MM.1S (cell line): ENCODE measurements at regions not wholly inside any gene's neighbourhood (a gene's known extent, or its start where the extent isn't known, plus 50 kb on each side); places are given as distances from the start of the nearest gene placed in this dataset.

ENCODE experiments used
- DNase-seq: peaks from one replicate; pipeline ENCODE4 v3.0.0-alpha.2; 2015
- H2AFZ ChIP-seq: fragments of 300-600 bp; sonication (generic); 2 replicates; pipeline ENCODE4 v1.6.0; 2016; ENCODE audit warnings: antibody characterized with exemption, low read length
- H3F3A ChIP-seq: fragments of 300-600 bp; sonication (generic); 2 replicates; pipeline ENCODE4 v1.6.1; 2016; ENCODE audit warnings: mild to moderate bottlenecking, antibody characterized with exemption, low read length, moderate library complexity, mixed read lengths; ENCODE audit not compliant: insufficient read depth
- H3K27ac ChIP-seq: fragments of 300-600 bp; sonication (generic); 2 replicates; pipeline ENCODE4 v1.5.1; 2016; ENCODE audit warnings: mild to moderate bottlenecking, low read length
- H3K27me3 ChIP-seq: fragments of 300-600 bp; sonication (generic); replicated peaks from 2 replicates; pipeline ENCODE4 v1.6.0; 2016; ENCODE audit warnings: low read length; ENCODE audit not compliant: insufficient read depth
- H3K36me3 ChIP-seq: fragments of 300-600 bp; sonication (generic); replicated peaks from 2 replicates; pipeline ENCODE4 v1.6.1; 2016; ENCODE audit warnings: mild to moderate bottlenecking, low read length, mixed read lengths; ENCODE audit not compliant: insufficient read depth
- H3K4me1 ChIP-seq: fragments of 300-600 bp; sonication (generic); 2 replicates; pipeline ENCODE4 v1.6.1; 2016; ENCODE audit warnings: low read length, mixed read lengths
- H3K4me2 ChIP-seq: fragments of 300-600 bp; sonication (generic); 2 replicates; pipeline ENCODE4 v1.6.0; 2016; ENCODE audit warnings: low read depth, low read length
- H3K4me3 ChIP-seq: fragments of 300-600 bp; sonication (generic); 2 replicates; pipeline ENCODE4 v1.5.1; 2016; ENCODE audit warnings: low read length, mixed read lengths
- H3K79me2 ChIP-seq: fragments of 300-600 bp; sonication (generic); 2 replicates; pipeline ENCODE4 v1.6.1; 2016; ENCODE audit warnings: mixed run types, low read length, mixed read lengths
- H3K9ac ChIP-seq: fragments of 300-600 bp; sonication (generic); 2 replicates; pipeline ENCODE4 v1.6.1; 2016; ENCODE audit warnings: low read length, mixed read lengths
- H3K9me2 ChIP-seq: fragments of 300-600 bp; sonication (generic); replicated peaks from 2 replicates; pipeline ENCODE4 v1.6.1; 2016; ENCODE audit warnings: mild to moderate bottlenecking, low read length, mixed read lengths; ENCODE audit not compliant: insufficient read depth
- H3K9me3 ChIP-seq: fragments of 300-600 bp; sonication (generic); replicated peaks from 2 replicates; pipeline ENCODE4 v1.6.1; 2016; ENCODE audit warnings: mild to moderate bottlenecking, low read length, mixed read lengths; ENCODE audit not compliant: insufficient read depth
- H4K20me1 ChIP-seq: fragments of 300-600 bp; sonication (generic); 2 replicates; pipeline ENCODE4 v1.6.1; 2016; ENCODE audit warnings: mild to moderate bottlenecking, low read length, moderate library complexity, mixed read lengths; ENCODE audit not compliant: insufficient read depth
- CTCF ChIP-seq: fragments of 300-600 bp; sonication (generic); IDR thresholded peaks from 2 replicates; pipeline ENCODE4 v1.5.1; 2016; ENCODE audit warnings: antibody characterized with exemption, low read length, mixed read lengths
- EZH2 ChIP-seq: fragments of 300-600 bp; sonication (generic); optimal IDR thresholded peaks from 2 replicates; pipeline ENCODE3; 2017; ENCODE audit warnings: low read depth, mild to moderate bottlenecking, antibody characterized with exemption, low read length, mixed read lengths
- EZH2phosphoT487 ChIP-seq: fragments of 300-600 bp; sonication (generic); IDR thresholded peaks from 2 replicates; pipeline ENCODE4 v1.6.1; 2018; ENCODE audit warnings: antibody characterized with exemption, low read length

- H3K27ac ChIP-seq: no peak overlapping the region
- H3K9me3 ChIP-seq: no peaks in the 10 kb centered on the region
- H3K9me2 ChIP-seq: no peaks in the 10 kb centered on the region
- no peaks in the 10 kb centered on the region for H3K4me1 ChIP-seq
- DNase-seq: no peak
- TF ChIP-seq EZH2phosphoT487: no peak
- no peak for TF ChIP-seq EZH2
- TF ChIP-seq CTCF: no peak
- H3K9ac ChIP-seq: no peak overlapping the region
- no peaks in the 10 kb centered on the region for H4K20me1 ChIP-seq
- no peaks in the 10 kb centered on the region for H3F3A ChIP-seq
- H2AFZ ChIP-seq: no peak overlapping the region
- H3K36me3 ChIP-seq: no peaks in the 10 kb centered on the region
- H3K4me3 ChIP-seq: no peak overlapping the region
- H3K4me2 ChIP-seq: no peak overlapping the region
- H3K27me3 ChIP-seq: no peaks in the 10 kb centered on the region
- no peaks in the 10 kb centered on the region for H3K79me2 ChIP-seq
Observed at GRCh38 chr7:156533964-156534363, 106.6 kb upstream of the RNF32 start.

GRCh38 chr7:156533420-156533819, 107.2 kb upstream of the RNF32 start:
- Histone ChIP-seq H3K79me2 (no peaks in the 10 kb centered on the region), H4K20me1 (no peaks in the 10 kb centered on the region), H3K27ac (no peak overlapping the region), H3K9ac (no peak overlapping the region), H3K9me3 (no peaks in the 10 kb centered on the region), H3K9me2 (no peaks in the 10 kb centered on the region), H3K36me3 (no peaks in the 10 kb centered on the region), H3F3A (no peaks in the 10 kb centered on the region), H3K4me3 (no peak overlapping the region), H3K27me3 (no peaks in the 10 kb centered on the region), H3K4me2 (no peak overlapping the region), H3K4me1 (no peaks in the 10 kb centered on the region), H2AFZ (no peak overlapping the region)
- TF ChIP-seq CTCF (no peak), EZH2 (no peak), EZH2phosphoT487 (no peak)
- DNase-seq: no peak

GRCh38 chr7:156532016-156532602, 108.5 kb upstream of the RNF32 start:
- no peak overlapping the region for H3K4me2 ChIP-seq
- H3K9me3 ChIP-seq: no peaks in the 10 kb centered on the region
- H3K27ac ChIP-seq: no peak overlapping the region
- H3F3A ChIP-seq: no peaks in the 10 kb centered on the region
- no peak overlapping the region for H3K4me3 ChIP-seq
- DNase-seq: no peak
- no peaks in the 10 kb centered on the region for H3K9me2 ChIP-seq
- no peaks in the 10 kb centered on the region for H3K4me1 ChIP-seq
- H3K79me2 ChIP-seq: no peaks in the 10 kb centered on the region
- no peaks in the 10 kb centered on the region for H3K36me3 ChIP-seq
- no peak overlapping the region for H3K9ac ChIP-seq
- H3K27me3 ChIP-seq: no peaks in the 10 kb centered on the region
- H4K20me1 ChIP-seq: no peaks in the 10 kb centered on the region
- no peak overlapping the region for H2AFZ ChIP-seq
- TF ChIP-seq EZH2: no peak
- TF ChIP-seq EZH2phosphoT487: no peak
- TF ChIP-seq CTCF: no peak
